Stomach (tissue), 8 donors: ENCODE measurements at regions not wholly inside any gene's neighbourhood (a gene's known extent, or its start where the extent isn't known, plus 50 kb on each side); places are given as distances from the start of the nearest gene placed in this dataset.
A peak's percentile ranks its signal among the peaks of the same experiment; 100 is the strongest.
"Not testable (repeated sequence)": the region's sequence is repeated elsewhere in the genome, so short reads cannot be mapped to it uniquely, and the experiment has no call there.

ENCODE experiments used
- DNase-seq, 2 donors: peaks; one replicate each; pipeline versions ENCODE4 v3.0.0 to v3.0.0-alpha.2; 2013 to 2019
- H3K27ac ChIP-seq, 5 donors: fragments of 200-600 bp in 4 of 5; sonication (generic) in 4 of 5; one replicate each; pipeline ENCODE4 v1.5.1; 2013 to 2019; ENCODE audit warnings: mild to moderate bottlenecking in 1 of 5, moderate library complexity in 1 of 5
- H3K27me3 ChIP-seq, 3 donors: fragments of 200-600 bp; sonication (generic); one replicate each; pipeline ENCODE4 v1.5.1; 2017 to 2019; ENCODE audit warnings: mixed run types in 1 of 3
- H3K36me3 ChIP-seq, 4 donors: fragments of 200-600 bp; sonication (generic); 1 replicate in 3 of 4; 2 replicates in 1 of 4; pipeline ENCODE4 v1.5.1; 2016 to 2019
- H3K4me1 ChIP-seq, 4 donors: fragments of 200-600 bp; sonication (generic); one replicate each; pipeline ENCODE4 v1.5.1; 2016 to 2019
- H3K4me3 ChIP-seq, 4 donors: fragments of 200-600 bp; sonication (generic) in 3 of 4; one replicate each; pipeline ENCODE4 v1.5.1; 2016 to 2019; ENCODE audit warnings: mild to moderate bottlenecking in 1 of 4
- H3K9me3 ChIP-seq, 4 donors: fragments of 200-600 bp; sonication (generic); one replicate each; pipeline ENCODE4 v1.5.1; 2016 to 2019
- EP300 ChIP-seq: sonication (generic); formaldehyde crosslinking; IDR thresholded peaks from one replicate; pipeline ENCODE4 v1.6.1; 2017; ENCODE audit warnings: antibody characterized with exemption
- POLR2A ChIP-seq, 4 donors: fragments of 450-650 bp; IDR thresholded peaks; one replicate each; pipeline ENCODE4 v1.6.1; 2016; ENCODE audit warnings: antibody characterized with exemption in 4 of 4, control low read depth in 2 of 4, mild to moderate bottlenecking in 1 of 4, moderate library complexity in 1 of 4
- POLR2AphosphoS5 ChIP-seq, 3 donors: sonication (generic); formaldehyde crosslinking; IDR thresholded peaks; one replicate each; pipeline ENCODE4 v1.6.1; 2016; ENCODE audit warnings: antibody characterized with exemption in 3 of 3
- WGBS, 5 donors: extraction: QIAGEN DNeasy Blood & Tissue Kit in 3 of 5; methylation state at CpG; one replicate each; pipeline versions ENCODE4 v1.1.5 to v1.1.7; 2013 to 2018; 5-methylcytosine and 5-hydroxymethylcytosine counted together
- intact Hi-C: fragments of 100-400 bp; cut with DNase I; formaldehyde crosslinking; loops from one replicate; pipeline ENCODE4 v1.15.1; 2023; ENCODE audit warnings: low total_unique reads
- TF ChIP-seq, protein P1 (sequence below), 7 experiments: fragments of 450-650 bp in 4 of 7; fragments of 200-600 bp in 3 of 7; sonication (generic) in 3 of 7; IDR thresholded peaks; one replicate each; pipeline ENCODE4 v1.5.1; 2016 to 2019; ENCODE audit warnings: antibody characterized with exemption in 7 of 7, control low read depth in 2 of 7, mild to moderate bottlenecking in 1 of 7
- donor health status: healthy with polysubstance abuse.
- donor health status: Bipolar disorder and iron deficiency.
- donor health status: healthy.

GRCh38 chr18:22284581-22285360 lies 115.4 kb downstream of the GATA6 start:
- Histone ChIP-seq H3K27ac (no peak overlapping the region), H3K4me3 (no peak overlapping the region), H3K9me3 (no peaks in the 10 kb centered on the region), H3K36me3 (no peaks in the 10 kb centered on the region), H3K4me1 (peaks cover 0 to 40% (median 3%) of the 10 kb centered on the region in 4 donors), H3K27me3 (no peaks in the 10 kb centered on the region)
- WGBS, 5 donors = 43 to 58% (median 50%) methylated on average over 3 of the region's 3 CpGs
- intact Hi-C loops = no loop called here
- TF ChIP-seq EP300 = no peak
- TF ChIP-seq POLR2AphosphoS5 (IDR thresholded peaks at IDR 0.05) = no peak
- TF ChIP-seq, protein P1, sequence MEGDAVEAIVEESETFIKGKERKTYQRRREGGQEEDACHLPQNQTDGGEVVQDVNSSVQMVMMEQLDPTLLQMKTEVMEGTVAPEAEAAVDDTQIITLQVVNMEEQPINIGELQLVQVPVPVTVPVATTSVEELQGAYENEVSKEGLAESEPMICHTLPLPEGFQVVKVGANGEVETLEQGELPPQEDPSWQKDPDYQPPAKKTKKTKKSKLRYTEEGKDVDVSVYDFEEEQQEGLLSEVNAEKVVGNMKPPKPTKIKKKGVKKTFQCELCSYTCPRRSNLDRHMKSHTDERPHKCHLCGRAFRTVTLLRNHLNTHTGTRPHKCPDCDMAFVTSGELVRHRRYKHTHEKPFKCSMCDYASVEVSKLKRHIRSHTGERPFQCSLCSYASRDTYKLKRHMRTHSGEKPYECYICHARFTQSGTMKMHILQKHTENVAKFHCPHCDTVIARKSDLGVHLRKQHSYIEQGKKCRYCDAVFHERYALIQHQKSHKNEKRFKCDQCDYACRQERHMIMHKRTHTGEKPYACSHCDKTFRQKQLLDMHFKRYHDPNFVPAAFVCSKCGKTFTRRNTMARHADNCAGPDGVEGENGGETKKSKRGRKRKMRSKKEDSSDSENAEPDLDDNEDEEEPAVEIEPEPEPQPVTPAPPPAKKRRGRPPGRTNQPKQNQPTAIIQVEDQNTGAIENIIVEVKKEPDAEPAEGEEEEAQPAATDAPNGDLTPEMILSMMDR (IDR thresholded peaks at IDR 0.05) = no peak
- TF ChIP-seq POLR2A (IDR thresholded peaks at IDR 0.05) = no peak
- no peak for DNase-seq

DNA sequence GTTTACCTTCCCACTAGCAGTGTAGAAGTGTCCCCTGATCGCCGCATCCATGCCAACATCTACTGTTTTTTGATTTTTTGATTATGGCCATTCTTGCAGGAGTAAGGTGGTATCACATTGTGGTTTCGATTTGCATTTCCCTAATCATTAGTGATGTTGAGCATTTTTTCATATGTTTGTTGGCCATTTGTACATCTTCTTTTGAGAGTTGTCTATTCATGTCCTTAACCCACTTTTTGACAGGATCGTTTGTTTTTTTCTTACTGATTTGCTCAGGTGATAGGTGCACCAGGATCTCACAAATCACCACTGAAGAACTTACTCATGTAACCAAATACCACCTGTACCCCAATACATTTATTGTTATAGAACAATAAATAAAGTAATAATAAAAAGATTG lies 114.5 kb downstream of the GATA6 start:
- H3K27me3 ChIP-seq, H3K4me3 ChIP-seq, H3K9me3 ChIP-seq, H3K27ac ChIP-seq, DNase-seq, H3K36me3 ChIP-seq, intact Hi-C loops: not testable (repeated sequence)
- 93 to 97% (median 95%) methylated on average over 4 of the region's 4 CpGs for WGBS, 5 donors
- H3K4me1 ChIP-seq = peaks cover 0 to 40% (median 3%) of the 10 kb centered on the region in 4 donors

DNA sequence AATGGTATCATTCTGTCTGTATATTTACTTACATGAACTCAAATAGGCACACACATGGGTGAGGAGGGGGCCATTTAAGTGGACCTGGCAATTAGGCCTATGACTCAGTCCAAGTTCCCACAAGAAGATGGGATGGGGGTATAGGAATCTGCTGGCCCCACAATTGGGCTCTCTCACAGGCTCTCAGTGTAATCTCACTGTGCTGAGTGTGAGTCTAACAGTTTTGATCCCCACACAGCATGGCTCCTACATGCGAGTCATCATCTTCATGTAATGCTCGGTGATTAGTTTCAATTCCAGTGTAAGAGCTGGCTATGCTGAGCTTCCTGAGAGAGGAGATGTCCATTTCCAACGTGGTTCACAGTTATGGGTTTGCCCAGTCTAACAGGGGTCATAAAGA lies 114.0 kb downstream of the GATA6 start:
- intact Hi-C loops = no loop called here
- DNase-seq = no peak
- H3K36me3 ChIP-seq = no peaks in the 10 kb centered on the region
- 76 to 87% (median 82%) methylated on average over 3 of the region's 3 CpGs for WGBS, 5 donors
- no peak overlapping the region for H3K4me3 ChIP-seq
- no peaks in the 10 kb centered on the region for H3K27me3 ChIP-seq
- TF ChIP-seq POLR2A (IDR thresholded peaks at IDR 0.05) (no peak), POLR2AphosphoS5 (IDR thresholded peaks at IDR 0.05) (no peak), EP300 (no peak)
- TF ChIP-seq, protein P1 (IDR thresholded peaks at IDR 0.05) = no peak
- no peaks in the 10 kb centered on the region for H3K9me3 ChIP-seq
- H3K4me1 ChIP-seq = peaks cover 0 to 40% (median 3%) of the 10 kb centered on the region in 4 donors
- H3K27ac ChIP-seq = peak overlapping the region in 1 of 5 donors; percentile 61

GRCh38 chr18:22283116-22283395 lies 113.7 kb downstream of the GATA6 start:
- H3K4me1 ChIP-seq = peaks cover 0 to 40% (median 3%) of the 10 kb centered on the region in 4 donors
- peak in 1 of 2 donors; percentile 11 for DNase-seq
- no peak overlapping the region for H3K4me3 ChIP-seq
- no peaks in the 10 kb centered on the region for H3K27me3 ChIP-seq
- no peaks in the 10 kb centered on the region for H3K9me3 ChIP-seq
- peak overlapping the region in 2 of 5 donors; percentile 61 to 75 for H3K27ac ChIP-seq
- intact Hi-C loops = no loop called here
- H3K36me3 ChIP-seq = no peaks in the 10 kb centered on the region
- TF ChIP-seq EP300 (no peak), POLR2A (IDR thresholded peaks at IDR 0.05) (no peak), POLR2AphosphoS5 (IDR thresholded peaks at IDR 0.05) (no peak)
- TF ChIP-seq, protein P1 (IDR thresholded peaks at IDR 0.05) = no peak
